HG03354 (cell line): ENCODE measurements at regions not wholly inside any gene's neighbourhood (a gene's known extent, or its start where the extent isn't known, plus 50 kb on each side); places are given as distances from the start of the nearest gene placed in this dataset.
A peak's percentile ranks its signal among the peaks of the same experiment; 100 is the strongest.

Source experiments
- ATAC-seq: cut with Tn5 transposase; IDR thresholded peaks from one replicate; pipeline ENCODE4 v1.9.1; 2021; ENCODE audit warnings: mild to moderate bottlenecking; ENCODE audit not compliant: unreplicated experiment, poor library complexity, severe bottlenecking

DNA sequence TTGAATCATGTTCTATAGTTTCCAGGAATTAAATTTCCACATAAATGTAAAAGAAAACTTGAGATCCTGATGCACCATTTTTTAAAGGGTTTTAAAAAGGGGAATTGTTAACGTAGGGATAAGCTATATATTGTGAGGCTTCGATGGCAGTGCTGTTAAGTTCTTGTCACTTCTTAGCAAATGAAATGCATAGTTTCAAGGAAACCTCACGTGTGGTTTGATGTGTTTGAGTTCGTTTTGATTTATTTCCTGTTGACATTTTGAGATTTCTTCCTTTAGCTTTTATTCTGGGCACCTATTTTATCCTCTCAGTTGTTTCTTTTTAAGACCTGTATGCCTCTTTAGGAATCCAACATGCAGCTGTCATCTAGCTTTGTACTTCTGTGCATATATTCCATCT lies 301.0 kb downstream of the DOCK8 start:
- ATAC-seq: no peak

DNA sequence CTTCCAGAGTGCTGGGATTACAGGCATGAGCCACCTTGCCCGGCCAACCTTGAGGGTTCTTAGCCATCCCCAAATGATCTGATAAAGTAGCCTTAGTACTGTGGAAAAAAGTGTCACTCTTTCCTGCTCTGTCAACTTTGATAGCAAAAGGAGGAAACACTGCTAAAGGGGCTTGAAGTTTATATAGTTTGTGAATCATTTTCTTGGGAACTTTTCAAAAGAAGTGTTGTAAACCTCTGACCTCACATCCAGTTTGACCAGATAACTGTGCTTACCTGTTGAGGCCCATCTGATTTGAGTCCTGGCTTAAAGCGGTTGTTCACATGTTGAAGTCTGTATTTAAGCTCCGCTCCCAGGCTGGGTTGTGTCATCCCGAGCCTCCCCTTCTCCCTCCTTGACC lies 303.3 kb downstream of the DOCK8 start:
- no peak for ATAC-seq

DNA sequence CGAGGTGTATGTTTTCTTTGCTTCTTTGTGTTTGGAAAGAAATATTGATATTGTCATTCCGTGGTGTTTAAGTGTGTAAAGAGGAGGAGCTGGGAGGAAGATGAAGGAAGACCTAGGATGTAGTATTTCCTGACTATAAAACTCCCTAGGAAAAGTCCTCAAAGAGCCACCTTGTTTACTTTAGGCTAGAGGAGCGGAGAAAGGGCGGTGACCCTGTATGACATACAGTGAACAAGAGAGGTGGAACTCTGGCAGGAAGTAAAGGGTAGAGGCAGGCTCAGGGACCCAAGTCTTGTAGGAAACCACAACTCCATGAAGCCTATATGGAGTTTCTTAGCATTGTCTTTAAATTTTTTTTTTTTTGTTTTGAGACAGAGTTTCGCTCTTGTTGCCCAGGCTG lies 303.9 kb downstream of the DOCK8 start:
- no peak for ATAC-seq

DNA sequence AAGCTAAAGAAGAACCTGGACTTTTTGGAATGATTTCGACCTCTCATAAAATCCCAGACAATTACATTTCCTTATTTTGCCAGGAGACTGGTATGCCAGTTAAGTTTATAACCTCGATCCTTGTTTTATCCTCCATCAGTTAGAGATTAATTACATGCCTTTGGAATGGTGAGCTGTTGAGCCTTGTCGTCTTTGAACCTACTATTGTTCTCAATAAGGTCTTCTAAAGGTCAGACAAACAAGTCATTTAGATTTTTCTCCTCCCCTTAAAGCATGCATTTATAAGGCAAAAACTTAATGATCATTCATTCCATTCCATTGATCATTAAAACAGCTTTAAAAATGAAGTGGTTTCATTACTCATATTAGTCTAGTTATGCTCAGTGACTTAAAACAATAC lies 304.9 kb downstream of the DOCK8 start:
- no peak for ATAC-seq

DNA sequence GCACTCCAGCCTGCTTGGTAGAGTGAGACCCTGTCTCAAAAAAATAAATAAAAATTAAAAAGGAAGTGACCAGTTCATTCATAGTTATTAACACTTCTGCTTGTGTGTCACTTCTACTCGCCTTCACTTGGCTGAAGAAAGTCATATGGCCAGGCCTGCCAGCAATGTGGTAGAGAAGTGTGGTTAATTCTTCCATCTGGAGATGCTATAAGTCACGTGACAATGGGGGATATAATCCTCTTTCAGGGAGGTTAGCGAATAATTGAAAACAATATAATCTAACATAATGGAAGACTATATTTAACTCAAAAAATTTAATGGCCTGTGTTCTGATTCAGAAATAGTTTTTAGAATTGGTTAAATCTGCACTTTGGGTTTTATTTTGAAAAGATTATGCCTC lies 305.6 kb downstream of the DOCK8 start:
- ATAC-seq: no peak

DNA sequence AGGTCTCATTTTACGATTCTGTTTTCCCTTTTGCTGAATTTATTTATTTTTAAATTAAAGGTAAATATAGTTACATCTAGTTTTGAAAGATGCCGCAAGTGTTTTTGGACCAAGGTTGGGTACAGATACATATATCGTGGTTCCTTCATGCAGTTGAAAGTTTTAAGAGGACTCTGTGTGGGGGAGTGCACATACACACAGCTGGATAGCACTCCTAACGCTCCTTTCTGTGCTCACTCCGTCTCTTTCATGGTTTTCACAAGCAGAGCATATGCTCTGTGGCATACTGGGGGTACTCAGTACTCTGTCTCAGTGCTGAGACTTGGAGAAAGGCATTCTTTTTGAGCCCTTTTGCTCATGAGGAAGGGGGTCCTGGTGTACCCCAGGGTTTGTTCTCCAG lies 307.5 kb downstream of the DOCK8 start:
- ATAC-seq: no peak

DNA sequence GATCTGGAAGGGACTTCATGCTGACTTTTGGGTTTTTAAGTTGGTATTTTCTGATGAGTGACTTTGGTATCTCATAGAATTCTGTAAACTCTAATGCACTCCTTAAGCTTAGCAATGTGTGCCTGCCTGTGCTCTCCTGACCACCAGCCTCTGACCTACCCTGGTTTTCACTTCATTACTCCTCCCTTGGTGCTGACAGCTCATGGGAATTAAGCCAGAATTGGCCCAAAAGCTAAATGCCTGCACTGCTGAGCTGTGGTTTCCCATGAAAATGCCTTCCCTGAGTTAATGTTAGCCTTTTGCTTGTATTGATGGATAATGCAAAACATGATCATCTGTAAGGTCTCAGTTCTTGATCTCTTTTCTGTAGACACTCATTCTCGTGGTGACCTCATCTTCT lies 308.0 kb downstream of the DOCK8 start:
- ATAC-seq: no peak

DNA sequence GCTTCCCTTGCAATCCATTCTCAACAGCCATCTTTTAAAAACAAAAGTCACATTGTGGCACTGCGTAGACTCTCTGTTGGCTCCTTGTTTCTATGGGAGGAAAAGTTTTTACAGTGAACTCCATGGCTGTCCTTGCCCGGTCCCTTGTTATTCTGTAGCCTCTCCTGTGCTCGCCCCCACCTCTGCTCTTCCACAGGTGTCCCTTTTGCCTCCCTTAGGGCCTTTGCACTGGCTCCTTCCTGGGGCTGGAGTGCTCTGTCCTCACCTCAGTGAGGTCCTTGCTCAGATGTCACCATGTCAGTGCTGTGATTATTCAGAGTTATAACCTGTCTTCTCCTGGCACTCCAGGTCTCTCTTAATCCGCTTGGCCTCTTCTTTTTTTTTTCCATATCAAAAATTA lies 308.8 kb downstream of the DOCK8 start:
- no peak for ATAC-seq

DNA sequence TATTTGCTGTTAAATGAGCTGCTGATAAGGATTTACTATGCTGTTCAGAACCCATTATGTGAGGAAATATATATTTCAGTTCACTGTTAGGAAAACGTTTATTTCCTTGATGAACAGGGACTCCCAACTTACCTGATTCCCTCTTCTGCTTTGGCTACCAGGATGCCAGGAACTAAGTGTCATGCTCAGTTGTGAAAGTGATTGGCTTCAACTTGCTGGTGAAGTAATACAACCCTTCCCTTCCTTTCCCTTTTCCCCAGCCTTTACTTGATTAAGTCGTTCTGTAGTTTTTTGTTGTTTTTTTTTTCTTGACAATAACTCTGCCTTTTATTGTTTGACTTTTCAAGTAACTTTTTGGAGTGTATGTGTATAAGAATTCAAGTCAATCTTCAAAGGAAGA lies 309.3 kb downstream of the DOCK8 start:
- no peak for ATAC-seq

DNA sequence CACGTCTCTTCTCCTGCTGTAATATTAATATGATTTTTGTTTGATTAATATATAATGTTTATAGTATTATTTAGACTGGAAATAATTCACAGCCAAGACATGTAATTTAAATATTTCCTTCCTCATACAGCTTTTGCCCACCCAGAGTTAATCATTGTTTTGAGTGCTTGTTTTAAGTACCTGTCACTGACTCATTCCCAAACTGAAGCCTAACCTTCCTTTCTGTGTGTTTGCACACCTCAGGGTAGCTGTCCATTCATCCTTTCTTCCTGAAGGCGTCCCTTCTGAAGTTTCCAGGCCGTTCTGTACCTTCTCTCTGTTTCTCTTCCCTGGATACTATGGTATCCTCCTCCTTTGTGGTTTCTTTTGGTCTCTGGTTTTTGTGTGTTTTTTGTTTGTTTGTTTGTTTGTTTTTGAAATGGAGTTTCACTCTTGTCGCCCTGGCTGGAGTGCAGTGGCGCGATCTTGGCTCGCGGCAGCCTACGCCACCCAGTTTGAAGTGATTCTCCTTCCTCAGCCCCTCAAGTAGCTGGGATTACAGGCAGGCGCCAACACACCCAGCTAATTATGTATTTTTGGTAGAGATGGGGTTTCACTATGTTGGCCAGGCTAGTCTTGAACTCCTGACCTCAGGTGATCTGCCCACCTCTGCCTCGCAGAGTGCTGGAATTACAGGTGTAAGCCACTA lies 312.4 kb downstream of the DOCK8 start:
- ATAC-seq: peak; percentile 83

DNA sequence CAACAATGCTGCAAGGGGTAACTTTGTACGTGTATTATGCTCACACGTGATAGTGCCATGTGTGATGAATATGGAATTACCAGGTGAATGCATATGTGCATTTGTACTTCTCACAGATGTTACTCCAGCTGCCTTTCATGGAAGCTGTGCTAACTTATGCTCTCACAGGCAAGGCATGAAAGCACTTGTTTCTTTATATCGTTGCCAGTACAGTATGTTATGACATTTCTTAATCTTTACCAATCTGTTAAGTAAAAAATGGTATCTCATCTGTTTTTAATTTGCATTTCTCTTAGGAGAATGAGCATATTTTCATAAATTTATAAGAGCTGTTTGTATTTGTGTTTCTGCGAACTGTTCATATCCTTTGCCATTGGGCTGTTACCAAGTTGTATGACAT lies 311.8 kb upstream of the DMRT1 start:
- no peak for ATAC-seq

DNA sequence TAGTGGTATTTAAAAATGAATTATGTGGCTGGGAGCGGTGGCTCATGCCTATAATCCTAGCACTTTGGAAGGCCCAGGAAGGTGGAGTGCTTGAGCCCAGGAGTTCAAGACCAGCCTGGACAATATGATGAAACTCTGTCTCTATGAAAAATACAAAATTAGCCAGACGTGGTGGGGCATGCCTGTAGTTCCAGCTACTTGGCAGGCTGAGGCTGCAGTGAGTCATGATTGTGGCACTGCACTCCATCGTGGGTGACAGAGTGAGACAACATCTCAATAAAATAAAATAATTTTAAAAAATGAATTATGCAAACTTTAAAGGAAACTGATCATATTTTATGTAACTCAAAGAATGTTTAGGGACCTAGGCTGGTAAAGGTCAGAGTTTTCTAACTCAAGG lies 310.8 kb upstream of the DMRT1 start:
- ATAC-seq: no peak

DNA sequence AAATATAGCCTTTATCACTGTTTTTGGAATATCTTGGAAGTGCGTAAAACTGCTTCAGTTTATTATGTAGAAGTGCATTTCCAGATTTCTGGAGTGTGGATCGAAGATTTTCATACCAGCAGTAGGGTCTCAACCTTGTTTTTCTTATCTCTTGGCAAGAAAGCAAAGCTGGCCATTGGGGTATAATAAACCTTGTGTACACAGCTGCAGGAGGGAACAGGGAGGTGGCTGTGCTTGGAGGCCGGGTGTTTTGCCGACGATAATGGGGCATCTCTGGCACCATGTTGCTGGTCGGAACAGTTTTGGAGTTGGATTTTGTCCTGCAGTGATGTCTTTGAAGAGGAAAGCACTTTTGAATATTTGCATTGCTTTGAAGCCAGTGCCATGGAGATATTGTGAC lies 308.8 kb upstream of the DMRT1 start:
- ATAC-seq: no peak

DNA sequence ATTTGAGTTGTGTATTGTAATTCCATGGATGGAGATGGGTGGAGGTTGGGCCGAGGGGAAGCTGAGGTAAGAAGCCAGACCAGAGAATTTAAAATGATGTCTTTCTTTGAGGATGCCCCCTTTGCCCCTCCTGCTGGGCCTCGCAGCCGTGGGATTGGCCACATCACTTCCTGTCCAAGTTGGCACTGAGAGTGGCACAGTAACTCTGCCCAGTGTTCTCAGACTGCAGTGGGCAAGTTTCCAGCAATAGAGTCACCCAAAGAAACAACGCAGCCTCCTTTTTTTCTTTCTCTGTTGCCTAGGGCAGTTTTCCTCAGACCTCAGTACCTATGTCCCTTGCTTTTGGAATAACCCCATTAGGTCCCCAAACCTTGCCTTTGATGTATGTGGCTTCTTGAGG lies 306.6 kb upstream of the DMRT1 start:
- no peak for ATAC-seq

DNA sequence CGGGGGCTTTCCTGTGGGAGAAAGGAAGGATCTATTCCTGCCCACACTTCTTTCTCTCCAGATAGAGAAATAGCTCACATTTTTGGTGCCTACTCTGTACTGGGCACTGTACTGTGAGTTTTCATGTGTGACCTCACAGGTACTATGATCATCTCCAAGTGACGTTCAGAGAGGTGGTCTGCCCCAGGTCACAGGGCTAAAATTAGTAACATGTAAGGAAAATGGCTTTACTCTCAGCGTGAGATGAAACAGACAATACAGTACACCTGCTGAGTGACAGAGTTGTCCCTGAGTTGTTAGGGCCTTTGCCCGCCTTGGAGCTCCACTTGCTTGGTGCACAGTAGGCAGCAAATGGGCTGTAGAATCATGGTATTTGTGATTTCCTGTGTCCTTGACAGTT lies 306.1 kb upstream of the DMRT1 start:
- no peak for ATAC-seq

DNA sequence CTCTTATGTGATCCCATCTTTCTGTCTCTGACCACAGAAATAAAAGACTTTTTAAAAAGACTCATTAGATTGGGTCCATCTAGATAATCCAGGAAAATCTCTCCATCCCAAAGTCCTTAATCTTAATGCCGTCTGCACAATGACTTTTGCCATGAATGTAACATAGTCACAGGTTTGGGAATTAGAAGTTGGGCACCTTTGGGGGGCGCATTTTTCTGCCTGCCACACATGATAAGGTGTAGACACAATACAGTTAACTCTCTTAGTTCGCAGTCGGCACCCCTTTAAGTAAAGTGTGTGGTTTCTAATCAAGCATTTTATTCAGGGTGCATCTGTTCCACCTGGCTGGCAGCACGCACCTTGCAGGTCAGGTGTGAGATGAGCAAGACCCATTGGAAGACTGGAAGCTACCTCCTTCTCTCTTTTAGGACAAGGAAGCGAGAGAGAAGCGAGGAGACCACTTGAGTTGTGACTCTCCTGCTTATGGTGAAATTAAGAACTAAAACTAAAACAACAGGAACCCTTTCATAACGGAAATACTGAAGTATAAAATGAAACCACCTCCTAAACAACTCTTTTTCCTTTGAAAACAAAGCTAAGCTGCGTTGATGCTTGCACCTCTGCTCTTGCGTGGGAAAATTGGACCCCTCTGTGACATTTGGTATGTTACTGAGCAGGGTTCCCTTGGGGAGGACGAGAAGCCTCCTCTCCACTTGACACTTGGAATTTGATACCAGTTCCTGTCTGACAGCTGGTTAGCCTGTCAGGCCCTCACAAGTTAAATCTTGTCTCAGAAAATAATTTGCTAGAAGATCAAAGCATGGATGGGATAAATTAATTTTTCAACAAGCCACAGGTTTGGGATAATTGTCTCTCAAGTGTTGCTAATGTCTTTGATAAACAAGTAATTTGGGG lies 304.6 kb upstream of the DMRT1 start:
- ATAC-seq: no peak

DNA sequence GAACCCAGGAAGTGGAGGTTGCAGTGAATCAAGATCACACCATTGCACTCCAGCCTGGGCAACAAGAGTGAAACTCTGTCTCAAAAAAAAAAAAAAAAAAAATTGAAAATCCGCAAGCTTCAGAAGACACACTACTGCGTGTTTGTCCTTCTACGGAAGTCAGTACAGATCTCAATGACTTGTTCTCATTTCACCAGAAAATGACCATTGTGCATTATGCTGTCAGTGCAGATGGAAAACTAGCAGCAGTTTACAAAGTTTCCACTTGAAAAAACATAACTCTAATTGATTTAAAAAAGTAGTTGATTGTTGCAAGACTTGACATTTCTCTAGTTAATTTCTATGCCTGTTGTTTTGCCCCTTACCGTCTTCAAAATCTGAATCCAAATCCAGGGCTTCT lies 298.0 kb upstream of the DMRT1 start:
- no peak for ATAC-seq

DNA sequence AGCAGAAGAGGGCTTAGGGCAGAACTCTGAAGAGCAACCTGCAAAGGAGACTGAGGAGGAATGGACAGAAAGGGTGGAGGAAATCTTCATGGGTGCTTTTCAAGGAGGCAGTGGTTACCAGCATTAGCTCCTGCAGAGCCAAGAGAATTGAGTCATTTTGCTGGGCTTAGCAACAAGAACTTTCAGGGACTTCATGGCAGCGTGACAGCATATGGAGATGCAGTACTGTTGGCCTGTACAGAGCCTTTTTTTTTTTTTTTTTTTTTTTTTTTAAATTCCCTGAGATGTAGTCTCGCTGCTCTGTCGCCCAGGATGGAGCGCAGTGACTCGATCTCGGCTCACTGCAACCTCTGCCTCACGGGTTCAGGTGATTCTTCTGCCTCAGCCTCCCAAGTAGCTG lies 296.0 kb upstream of the DMRT1 start:
- no peak for ATAC-seq

DNA sequence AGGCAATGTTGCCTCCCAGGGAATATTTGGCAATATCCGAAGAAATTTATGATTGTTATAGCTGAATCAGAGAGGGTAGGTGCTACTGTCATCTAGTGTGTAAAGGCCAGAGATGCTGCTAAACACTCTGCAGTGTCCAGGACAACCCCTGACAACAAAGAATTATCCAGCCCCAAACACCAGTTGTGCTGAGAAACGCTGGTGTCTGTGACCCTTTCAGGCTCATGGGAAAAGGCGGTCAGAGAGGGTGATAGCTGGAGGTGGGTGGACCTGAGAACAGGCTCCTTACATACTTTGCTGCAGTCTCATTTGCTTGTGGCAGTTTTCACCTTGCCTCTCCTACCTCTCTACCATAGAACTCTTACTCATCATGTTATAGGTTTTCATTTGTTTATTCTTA lies 295.3 kb upstream of the DMRT1 start:
- no peak for ATAC-seq

DNA sequence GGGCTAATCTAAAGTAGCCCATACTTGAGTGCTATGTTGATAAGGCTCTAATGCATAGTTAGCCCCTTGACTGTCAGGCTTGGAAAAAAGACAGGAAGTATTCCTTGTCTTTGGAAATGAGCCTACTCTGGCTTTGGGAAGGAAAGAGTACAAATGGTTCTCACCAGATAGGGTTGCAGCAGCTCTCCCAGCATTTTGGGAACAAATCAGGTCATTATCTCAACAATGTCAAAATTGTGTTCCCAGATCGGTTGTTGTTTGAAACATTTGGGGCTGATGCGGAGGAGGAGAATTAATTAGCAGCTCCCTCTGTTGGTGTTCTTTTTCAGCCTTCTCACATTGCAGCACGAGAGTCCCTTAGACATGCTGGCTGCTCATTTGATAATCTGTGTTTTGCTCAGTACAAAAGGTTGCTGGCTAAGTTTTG lies 294.7 kb upstream of the DMRT1 start:
- ATAC-seq: no peak

DNA sequence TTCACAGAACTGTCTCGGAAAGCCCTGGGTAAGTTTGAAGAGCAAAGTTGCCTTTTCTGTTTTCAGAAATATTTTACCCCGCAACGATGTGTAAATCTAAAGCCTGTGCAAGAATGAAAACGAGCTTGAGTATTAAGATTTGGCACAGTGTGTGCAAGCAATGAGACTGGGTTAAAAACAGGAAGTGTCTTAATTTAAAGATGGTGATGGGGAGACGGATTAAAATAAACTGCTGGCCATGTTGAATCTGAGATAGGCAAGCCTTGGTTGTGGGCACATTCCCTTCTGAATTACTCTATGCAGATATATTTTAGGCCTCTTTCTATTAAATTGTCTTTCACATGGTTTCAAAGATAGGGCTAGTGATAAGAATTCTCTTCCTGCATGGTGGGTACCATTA lies 294.2 kb upstream of the DMRT1 start:
- ATAC-seq: no peak
